HG02571 (cell line): ENCODE measurements at regions not wholly inside any gene's neighbourhood (a gene's known extent, or its start where the extent isn't known, plus 50 kb on each side); places are given as distances from the start of the nearest gene placed in this dataset.

Source experiments
- ATAC-seq: cut with Tn5 transposase; IDR thresholded peaks from one replicate; pipeline ENCODE4 v1.9.1; 2021; ENCODE audit warnings: mild to moderate bottlenecking, moderate library complexity; ENCODE audit not compliant: unreplicated experiment

GRCh38 chr14:84825481-84826251, 704.3 kb upstream of the FLRT2 start:
- ATAC-seq = no peak

- ATAC-seq = no peak
These were observed 703.6 kb upstream of the FLRT2 start for GRCh38 chr14:84826294-84826693.

GRCh38 chr14:84850595-84850994, 679.3 kb upstream of the FLRT2 start:
- no peak for ATAC-seq

- no peak for ATAC-seq
These were observed 673.0 kb upstream of the FLRT2 start for GRCh38 chr14:84856751-84857534.

DNA sequence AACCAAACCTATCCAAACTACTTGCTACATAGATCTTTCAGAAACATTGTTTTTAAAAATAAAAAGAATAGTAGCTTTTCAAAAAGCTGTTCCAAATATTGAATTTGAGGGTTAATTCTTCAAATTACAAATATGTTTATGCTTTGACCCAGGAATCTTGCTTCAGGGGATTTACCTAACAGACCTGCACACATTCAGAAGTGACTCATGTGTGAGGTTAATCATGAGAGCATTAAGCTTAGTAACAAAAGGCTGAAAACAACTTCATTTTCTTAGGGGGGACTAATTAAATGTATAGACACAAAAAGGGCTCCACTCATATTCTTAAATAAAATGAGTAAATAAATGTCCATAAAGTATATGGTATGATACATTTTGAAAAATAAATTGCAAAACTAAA, 672.4 kb upstream of the FLRT2 start:
- ATAC-seq = no peak

- ATAC-seq = no peak
These were observed 670.8 kb upstream of the FLRT2 start for GRCh38 chr14:84859116-84859515.

- no peak for ATAC-seq
These were observed 665.2 kb upstream of the FLRT2 start for GRCh38 chr14:84864548-84865271.

DNA sequence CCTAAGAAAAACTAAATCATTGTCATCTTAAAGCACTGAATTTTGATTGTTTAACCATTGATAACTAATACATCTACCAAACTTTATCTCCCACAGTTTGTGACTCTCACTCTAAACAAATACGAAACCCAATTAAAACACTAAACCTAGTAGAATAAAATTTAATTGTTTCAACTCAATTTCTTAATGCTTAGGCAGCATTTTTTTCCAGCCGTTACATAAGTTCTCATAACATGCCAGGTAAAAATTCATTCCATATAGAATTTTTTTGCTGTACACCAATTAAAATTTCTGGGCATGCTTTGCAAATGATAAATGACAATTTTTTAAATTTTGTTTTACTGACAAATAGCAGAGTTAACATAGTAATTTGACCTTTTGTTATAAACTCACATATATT, 658.2 kb upstream of the FLRT2 start:
- ATAC-seq = no peak

DNA sequence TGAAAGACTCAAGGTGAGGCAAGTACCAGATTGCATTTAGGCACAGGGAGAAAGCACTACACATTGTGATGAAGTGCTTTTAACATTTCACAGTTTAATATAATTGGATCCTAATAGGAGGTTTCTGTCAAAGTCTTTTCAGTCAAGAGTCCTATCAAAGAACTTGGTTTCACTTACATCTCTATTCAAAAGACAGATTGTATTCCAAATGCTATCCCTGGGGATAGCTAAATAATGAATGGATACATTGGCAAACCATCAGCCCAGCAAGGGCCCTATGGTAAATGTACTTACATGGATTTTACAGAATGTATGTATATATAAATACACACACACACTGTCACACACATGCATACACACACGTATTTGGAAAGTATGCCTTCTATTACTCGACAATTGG, 655.5 kb upstream of the FLRT2 start:
- no peak for ATAC-seq

DNA sequence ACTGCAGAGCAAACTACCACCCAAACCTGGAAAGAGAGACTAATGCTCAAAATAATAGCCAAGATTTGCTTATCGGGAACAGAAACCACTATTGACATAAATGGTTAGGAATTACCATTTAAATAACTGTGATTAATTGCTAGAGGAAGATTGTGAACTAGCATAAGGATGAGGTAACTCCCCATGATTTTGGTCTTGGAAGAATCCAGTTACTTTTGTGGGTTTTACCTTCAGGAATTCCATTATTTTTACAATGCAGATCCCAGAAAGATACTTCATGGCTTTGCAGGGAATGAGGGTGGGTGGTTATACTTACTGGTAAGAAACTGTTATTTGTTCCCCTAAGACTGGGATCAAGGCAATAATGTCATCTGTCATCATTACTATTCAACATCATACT, 652.9 kb upstream of the FLRT2 start:
- no peak for ATAC-seq

- ATAC-seq = no peak
These were observed 647.1 kb upstream of the FLRT2 start for GRCh38 chr14:84882830-84883229.

GRCh38 chr14:84885061-84885460, 644.9 kb upstream of the FLRT2 start:
- no peak for ATAC-seq

- no peak for ATAC-seq
These were observed 638.5 kb upstream of the FLRT2 start for GRCh38 chr14:84891404-84891803.

- no peak for ATAC-seq
These were observed 635.7 kb upstream of the FLRT2 start for GRCh38 chr14:84894254-84894653.

GRCh38 chr14:84922370-84922769, 607.6 kb upstream of the FLRT2 start:
- ATAC-seq = no peak

GRCh38 chr14:84926656-84927055, 603.3 kb upstream of the FLRT2 start:
- no peak for ATAC-seq

DNA sequence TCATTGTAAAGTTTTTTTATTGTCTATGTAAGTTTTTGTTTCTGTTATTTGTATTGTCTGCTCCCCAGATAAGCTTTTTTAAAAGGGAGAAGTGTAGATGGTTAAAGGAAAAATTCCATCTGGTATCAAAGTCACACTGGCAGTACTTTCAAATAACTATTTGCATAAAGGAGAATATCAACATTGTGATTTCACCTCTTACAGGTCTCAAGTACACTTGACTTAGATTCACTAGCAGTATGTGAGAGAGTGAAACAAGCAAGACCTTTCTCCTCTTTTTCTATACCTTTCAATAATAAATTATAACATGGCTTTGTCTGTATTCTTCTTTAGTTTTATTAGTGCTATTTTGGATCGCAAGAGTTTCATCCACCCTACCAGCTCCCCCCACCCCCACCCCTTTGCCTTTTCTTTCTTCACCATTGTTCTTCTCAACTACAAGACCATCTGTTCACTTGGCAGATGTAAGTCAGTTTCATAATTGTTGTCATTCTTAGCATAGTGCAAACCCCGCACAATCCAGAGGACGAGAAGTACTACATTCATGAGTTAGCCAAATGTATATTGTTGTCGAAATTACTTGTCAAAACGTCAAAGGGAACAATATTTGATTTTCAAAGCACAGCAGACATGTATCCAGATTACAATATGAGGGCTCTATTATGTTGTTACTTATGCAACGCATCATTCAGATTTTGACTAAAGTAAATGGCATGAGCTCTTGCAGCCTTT, 602.7 kb upstream of the FLRT2 start:
- ATAC-seq = no peak

DNA sequence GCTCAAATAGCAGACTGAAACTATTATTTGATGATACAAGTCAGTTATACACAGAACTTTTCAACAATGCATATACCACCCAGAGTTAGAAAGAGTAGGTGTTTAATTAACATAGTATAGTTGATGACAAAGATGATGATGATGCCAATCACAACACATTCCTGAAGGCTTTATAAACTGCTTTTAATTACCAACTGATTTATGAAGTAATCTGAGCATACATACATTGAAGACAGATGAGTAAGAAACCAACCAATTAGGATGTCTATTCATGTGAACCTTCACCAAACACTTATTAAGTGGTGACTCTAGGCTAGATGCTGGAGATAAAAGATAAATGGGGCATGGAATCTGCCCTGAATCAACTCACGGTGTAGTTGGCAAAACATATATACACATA, 600.9 kb upstream of the FLRT2 start:
- no peak for ATAC-seq

DNA sequence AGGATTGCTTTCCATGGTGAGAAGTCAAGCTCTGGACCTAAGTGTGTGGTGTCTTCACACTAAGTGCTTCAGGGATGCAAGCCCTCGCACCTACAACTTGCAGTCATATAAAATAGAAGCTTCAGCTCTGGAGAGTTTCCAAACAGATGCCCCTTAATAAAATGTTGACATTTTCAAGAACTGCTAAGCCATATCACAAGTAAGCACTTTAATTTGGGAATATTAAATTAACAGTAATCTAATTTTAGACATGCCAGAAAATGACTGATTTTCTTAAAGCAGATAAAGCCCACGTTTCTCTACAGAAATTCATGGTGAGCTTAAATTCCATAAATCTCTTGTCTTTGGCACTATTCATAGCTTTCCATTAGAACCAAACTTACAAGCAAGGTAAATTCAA, 600.1 kb upstream of the FLRT2 start:
- ATAC-seq = no peak

DNA sequence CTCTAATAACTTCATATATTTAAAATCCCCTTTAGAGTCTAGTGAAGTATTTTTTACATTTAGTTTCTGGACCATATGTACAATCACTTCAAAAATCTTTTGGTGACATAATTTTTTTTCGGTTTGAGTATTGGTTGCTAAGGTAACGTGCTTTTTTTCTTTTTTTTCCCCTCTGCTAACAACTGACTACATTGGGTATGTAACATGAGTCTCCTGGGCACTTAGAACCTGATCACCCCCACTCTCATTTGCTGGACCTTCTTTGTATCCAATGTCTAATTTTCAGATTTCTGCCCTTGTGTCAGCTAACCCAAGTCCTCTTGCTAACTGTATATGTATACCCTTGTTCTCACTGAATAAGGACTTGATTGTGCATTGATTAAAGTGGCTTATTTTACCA, 592.9 kb upstream of the FLRT2 start:
- ATAC-seq = no peak

DNA sequence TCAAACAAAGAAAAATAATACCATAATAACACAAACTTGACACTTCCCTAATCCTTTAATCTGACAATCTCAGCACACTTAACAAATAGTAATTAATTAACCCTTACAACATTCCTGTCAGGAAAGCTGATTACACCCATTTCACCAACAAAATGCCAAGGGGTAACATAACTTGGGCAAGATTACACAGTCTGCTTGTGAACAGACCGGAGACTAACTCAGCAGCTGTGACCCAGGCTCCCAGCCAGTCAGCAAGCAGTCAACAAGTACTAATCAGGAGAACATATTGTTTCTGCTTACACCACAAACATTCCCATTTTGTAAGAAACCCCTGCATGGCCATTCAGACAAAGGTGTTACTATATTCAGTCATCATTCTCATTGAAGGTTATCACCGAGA, 592.5 kb upstream of the FLRT2 start:
- ATAC-seq = no peak
